Activated CD4-positive, alpha-beta T cell treated with anti-CD3 and anti-CD28 coated beads for 24 hours (primary cell): ENCODE measurements at regions not wholly inside any gene's neighbourhood (a gene's known extent, or its start where the extent isn't known, plus 50 kb on each side); places are given as distances from the start of the nearest gene placed in this dataset.

ENCODE experiments used
- DNase-seq, 2 donors: peaks; one replicate each; pipeline ENCODE4 v3.0.0-alpha.2; 2020; ENCODE audit warnings: low read depth in 2 of 2

DNA sequence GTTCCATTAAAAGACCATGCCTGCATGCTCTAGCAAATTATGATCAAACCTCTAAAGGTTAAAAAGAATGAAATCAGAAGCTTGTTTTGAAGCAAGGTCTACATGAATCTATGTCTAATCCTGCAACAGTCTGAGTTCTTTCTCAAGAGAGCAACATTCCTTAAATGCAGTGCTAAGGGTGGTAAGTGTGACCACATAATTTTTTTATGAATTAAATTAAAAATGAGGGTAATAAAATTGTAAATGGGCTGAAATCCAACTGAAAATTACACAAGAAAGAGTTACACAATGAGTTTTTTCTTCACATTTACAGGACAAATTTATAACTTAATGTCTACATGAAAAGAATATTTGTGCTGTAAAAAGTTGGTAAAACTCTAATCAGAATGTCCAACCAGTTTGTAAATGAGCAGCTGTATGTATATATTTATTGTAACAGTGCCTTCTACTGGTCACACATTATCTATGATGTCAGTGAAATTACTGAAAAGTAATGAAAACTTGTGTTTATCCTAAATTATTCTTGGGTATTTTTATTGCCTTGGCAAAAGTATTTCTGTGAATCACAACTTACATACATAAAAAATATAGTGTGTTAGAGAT is 336.3 kb upstream of the PITX2 start:
- no peak for DNase-seq

DNA sequence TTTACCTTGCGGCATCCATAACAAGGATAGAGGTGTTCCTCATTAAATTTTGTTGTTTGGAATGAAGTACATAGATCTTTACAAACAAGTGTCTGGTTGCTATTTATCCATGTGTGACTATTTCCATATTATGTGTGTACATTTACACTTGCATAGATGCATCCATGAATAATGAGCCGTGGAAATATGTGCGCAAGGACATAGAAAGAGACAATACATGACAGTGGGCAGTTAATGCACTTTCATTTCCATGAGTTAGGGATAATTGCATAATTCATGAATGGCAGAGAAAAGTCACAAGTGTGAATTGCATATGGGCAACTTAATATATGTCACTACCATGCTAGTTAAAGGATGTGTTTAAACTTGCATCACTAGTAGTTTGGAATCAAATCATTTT is 338.2 kb upstream of the PITX2 start:
- DNase-seq: no peak

DNA sequence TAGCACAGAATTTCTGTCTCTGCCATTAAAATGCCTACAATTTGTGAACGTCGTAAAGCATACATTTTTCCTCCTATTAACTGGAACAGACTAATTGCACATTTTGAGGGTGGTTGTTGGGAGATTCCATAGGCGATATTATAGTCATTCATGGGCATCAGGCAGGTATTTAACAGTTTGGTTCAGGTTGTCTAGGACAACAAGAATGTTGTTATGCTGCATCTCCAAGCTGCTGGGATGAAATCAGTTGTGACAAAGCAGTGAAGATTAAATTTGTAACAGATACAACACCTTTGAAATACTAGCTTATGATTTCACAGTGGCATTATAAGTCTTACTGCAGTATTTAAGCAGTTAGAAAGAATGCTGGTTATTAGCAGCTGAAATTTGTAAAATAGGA is 339.7 kb upstream of the PITX2 start:
- DNase-seq: no peak

DNA sequence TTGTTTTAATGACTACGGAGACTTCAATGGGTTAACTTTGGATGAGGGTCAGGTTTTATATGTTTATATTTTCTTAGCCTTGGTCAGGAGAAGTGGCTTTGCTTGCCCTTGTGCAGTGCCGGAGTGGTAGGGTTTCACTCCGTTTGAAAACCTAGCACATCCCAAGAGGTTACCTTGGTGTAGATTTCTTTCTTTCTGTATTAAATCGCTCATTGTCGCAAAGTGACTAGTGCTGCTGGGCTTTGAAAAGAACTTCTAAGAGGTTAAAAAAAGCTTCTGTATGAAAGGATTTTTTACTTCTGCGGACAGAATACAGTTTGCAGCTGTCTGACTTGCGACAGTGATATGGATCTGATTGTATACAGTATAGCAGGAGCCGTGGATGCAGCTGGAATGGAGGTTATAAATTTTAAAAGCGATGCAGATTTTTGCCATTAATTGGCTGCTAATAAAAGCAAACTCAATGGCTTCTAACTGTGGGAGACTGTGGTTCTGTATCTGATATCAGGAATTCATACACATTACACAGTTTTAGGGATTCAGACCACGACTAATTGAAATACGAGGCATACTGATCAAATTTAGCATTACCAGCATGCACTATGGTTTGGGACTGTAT is 340.9 kb upstream of the PITX2 start:
- no peak for DNase-seq

DNA sequence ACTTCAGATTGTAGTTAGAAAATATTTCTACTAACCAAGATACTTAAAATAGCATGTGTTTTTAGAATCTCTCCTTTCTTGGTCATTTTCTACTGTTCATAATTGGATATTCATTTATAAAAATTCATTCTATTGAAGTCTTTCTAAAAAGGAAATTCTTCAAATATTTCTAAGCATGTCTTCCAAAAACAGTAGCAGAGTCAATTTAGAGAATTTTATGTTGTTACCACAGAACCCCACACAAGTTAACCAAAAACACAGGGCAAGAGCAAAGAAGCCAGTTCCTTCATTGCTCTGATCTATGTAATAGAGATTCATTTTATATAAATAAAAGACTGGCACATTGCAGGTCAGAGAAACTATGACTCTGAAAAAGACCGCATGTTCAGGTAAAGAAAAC is 345.1 kb upstream of the PITX2 start:
- DNase-seq: no peak

DNA sequence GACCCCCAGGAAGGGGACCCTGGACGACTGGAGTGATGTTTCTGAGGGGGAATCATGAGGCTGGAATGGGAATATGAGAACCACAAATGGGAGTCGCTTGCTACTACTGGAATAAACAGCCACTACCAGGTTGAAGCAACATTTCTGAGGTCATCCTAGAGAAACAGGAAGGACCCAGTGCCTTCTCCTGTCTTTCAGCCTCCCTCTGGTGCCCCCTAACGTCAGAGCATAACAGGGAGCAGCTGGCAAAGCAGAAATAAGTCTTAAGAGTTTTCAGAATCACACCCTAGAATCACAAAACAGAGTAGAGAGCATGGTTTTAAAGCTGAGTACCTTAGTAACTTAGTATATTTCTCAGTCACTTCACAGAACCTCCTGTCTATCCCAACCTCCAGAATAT is 347.8 kb upstream of the PITX2 start:
- DNase-seq: no peak

DNA sequence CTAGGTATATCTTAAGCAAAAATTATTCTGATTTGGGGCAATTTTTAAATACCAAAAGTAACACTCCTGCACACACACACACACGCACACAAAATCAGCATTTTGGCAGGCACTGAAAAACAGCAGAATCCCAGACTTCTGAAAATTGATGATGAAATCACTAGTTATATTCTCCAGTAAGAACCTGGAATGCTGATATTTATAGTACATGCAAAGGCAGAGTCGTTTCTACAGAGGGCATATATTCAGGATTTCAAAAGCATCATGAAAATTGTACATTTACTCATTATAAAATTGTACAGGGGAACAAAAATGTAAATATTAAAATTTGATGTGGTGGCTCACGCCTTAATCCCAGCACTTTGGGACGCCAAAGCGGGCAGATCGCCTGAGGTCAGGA is 352.5 kb upstream of the PITX2 start:
- no peak for DNase-seq

DNA sequence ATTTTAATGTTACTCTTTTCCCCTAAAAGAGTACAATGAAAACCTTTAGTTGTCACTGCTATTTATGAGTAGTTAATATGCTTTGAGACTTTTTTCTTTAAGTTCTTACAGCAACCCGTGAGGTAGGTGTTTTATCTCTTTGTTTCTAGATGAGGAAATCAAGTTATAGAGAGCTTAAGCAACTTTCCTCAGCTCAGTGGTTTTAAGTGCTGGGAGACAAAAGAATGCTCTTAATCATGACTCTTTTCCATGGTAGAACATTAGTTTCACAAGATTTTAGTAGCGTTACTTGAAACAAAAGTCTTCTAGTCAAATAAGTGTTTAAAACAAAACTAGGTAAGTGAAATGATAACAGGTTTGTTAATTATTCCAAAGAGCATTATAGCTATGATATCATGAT is 354.7 kb upstream of the PITX2 start:
- no peak for DNase-seq

DNA sequence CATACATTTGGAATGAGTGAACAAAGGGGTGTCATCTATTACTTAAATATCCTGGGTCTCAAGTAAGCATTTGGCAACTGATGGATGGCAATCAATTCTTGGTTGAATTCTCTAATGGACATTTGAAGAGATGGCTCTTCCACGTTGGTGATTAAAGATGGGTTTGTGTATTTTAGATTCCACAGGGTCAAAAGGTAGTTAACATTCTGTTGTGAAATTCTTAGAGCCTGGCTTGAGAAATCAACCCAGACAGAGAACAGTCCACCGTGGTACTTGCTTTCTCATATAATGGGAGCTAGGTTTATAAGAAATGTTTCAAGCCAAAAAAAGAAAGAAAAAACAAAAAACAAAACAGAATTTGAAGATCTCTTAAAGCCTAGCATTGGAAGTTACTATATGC is 355.9 kb upstream of the PITX2 start:
- no peak for DNase-seq

DNA sequence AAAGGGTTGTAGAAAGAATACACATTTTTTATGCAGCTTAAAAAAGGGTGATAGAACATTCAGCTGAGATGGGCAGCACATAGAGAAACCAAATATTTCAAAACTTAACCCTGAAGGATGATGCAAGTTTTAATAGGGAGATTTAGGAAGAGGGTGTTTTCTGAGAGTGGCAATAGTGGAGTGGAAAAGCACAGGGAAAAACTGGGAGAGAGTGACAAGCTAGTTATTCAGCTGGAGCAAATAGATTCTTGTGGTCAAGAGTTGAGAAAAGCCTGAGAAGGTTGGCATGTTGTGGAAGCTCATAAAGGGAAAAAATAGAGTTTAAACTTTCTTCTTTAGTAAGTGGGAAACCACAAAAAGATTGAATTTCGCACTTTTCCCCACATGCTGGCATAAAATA is 359.6 kb upstream of the PITX2 start:
- no peak for DNase-seq

DNA sequence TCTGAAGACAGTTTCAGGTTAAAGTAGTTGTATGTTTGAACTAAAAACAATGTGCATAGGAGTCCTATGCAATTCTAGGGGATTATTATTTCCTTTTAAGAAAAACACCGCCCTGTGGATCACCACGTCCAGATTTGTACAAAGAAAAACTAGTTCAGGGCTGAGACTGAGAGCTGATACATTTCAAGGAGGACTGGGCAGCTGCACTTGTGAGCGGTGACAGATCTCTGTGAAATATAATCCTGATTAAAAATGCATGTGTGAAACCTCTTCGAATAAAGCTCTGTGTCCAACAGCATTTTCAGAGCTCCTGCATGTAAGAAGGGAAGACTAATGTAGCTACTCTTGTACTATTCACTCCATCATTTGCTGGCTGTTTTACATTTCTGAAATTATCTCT is 365.8 kb upstream of the PITX2 start:
- no peak for DNase-seq

DNA sequence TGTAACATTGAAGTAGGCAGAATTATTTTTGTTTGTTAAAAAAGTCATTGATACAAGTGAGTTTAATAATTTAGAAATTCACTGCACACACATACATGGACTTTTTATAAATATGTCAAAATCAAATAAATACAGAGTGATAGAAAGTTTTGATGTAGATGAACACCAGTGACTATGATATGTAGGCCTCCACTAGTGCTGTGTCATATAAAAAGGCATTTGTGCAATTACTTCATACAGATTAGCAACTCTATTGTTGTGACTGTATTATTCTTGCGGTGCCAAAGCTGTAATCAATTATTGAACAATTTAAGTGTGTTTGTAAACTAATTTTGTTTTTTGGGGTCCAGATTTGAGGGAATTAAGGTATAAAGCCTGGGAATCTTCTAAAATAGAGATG is 366.2 kb upstream of the PITX2 start:
- DNase-seq: no peak

DNA sequence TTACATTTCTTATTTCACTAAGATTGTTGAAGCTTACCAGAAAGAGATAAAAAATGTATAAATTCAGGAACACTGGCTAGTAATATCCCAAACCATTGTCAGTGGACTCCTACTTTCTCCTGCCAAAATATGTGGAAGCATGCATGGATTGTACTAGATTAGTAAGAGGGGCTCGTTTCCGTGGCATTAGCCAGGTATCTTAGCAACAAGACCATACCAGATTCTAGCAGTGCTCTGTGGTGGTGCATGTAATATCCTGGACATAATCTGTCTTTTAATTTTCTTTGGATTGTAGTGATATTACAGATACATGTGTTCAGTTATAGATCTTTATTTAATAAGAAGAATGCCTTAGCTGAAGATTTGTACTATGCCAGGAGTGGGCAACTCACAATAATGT is 371.9 kb upstream of the PITX2 start:
- DNase-seq: no peak

DNA sequence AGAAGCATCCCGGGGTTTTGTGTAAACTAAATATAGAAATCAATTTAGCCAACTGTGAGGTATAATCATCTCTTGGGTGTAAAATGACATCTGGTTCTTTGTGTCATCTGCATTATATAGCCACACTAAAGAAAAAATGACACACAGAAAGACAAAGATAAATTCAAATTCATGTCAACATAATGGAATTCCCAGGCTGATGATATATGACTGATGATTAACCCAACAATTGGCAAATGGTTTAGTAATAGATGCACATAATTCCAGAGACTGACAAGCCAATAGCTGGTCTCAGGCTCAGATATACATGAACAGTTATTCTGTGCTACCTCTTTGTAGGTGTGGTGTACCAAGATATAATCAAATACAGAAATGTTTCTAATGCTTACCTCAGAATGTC is 375.4 kb upstream of the PITX2 start:
- DNase-seq: no peak

DNA sequence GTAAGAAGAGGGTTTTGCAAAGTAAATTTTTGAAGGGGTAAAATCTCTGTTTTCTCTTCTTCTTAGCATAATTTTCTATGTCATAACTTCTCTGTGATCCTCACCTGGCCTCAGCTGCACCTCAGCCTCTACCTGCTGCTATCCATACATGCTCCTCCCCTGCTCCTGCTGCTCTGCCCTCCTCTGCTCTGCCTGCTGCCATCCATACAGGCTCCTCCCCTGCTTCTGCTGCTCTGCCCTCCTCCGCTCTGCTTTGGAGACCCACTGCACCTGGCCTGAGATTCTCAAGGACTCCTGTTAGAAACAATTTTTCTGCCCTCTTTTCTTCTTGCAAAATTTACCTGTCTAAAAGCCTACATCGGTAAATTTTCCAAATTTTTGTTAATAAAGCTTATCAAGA is 388.6 kb upstream of the PITX2 start:
- no peak for DNase-seq

DNA sequence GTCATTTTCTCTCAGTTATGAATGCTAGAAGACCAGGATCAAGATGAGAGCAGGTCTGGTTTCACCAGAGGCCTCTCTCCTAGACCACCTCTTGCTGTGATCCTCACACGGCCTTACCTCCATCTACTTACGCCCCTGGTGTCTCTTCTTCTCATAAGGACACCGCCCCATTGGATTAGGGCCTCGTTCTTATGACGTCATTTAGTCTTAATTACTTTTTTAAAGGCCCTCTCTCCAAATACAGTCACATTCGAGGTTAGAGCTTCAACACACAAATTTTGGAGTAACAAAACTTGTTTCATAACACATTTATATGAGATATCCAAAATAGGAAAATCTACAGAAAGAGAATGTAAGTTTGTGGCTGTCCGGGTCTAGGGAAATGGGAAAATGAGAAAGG is 391.0 kb upstream of the PITX2 start:
- DNase-seq: no peak

DNA sequence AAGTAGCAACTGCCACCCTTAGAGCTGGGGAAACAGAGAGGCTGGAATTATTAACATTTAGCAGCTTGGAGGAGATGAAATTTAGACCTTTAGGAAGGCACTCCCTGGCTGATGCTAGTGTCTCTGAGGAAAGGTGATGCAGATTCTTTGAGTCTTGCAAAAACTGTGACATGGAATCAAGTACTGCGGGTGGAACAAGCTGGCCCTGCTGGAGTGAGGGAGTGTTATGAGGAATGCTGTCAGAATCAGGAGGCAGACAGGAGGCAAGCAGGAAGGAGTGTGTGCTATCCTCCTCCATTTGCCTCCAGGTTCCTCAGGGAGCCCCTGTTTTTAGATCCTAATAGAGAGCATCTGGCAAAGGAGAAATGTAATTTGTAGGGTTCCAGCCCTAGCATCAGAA is 391.7 kb upstream of the PITX2 start:
- DNase-seq: no peak

DNA sequence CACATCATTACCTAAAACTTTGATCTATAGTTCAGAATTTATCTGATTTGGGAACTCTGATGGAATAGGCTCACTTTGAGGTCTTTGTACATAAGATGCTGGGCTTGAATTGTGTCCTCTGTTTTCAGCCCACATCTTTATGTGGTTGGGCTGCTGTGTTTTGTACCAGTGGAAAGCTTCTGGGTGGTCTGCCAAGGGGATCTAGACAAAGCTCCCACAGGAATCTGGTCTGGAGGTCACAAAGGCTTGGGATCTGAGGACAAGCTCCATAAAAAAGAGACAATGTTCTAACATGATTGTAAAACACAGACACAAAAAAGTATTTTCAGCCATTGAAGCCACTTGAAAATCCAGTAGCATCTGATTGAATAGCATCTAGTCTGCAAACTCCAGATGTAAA is 393.5 kb upstream of the PITX2 start:
- DNase-seq: no peak

DNA sequence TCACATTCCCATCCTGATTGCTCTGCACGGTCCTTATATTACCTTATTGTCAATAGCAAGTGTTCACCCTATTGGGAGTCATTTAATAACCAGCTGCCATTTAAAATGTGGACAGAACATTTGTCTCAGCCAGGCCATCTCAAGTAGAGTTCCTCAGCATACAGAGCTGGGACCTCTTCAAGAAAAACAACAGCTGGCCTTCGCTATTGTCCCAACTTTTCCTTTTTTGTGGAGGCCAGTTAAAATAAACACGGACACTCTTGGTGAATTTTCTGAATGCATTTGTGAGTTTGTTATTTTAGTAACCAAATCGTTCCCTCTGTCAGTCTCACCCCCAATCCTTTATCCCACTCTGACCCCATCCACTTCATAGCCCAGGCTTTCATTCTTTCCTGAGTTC is 395.3 kb upstream of the PITX2 start:
- no peak for DNase-seq

DNA sequence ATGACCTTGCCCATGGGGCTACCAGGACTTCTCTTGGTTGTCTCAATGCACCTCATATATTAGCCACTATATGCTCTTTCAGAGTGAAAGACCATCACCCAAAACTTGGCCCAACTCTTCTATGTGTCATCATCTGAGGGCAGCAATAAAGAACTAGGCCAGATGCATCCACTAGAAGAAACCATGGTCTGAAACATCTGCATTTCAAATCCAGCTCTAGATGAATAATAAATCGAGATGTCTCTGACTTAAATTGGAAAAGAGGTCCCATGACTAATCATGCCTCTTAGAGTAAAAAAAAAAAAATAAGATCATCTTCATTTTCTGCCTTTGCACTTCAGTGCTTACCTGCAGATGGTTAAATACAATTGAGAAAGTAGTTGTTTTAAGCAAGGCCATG is 397.6 kb upstream of the PITX2 start:
- no peak for DNase-seq

DNA sequence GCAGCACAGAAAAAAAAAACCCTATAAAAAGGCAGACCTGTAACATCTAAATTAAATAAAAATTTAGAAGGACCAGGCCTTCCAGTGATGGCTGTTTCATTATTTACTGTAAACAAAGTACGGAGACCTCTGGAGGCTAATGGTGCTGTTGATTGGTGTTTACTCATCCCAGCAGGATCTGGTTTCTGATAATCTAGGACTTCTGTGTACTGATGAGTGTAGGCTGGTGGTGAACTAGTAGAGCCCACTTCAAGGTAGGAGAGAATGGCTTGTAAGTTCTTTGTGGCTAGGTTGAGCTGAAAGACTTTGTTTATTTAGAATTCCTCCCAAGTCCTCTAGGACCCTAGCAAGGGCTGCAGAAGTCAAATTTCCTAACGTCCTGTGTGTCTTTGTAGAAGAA is 398.1 kb upstream of the PITX2 start:
- DNase-seq: no peak

DNA sequence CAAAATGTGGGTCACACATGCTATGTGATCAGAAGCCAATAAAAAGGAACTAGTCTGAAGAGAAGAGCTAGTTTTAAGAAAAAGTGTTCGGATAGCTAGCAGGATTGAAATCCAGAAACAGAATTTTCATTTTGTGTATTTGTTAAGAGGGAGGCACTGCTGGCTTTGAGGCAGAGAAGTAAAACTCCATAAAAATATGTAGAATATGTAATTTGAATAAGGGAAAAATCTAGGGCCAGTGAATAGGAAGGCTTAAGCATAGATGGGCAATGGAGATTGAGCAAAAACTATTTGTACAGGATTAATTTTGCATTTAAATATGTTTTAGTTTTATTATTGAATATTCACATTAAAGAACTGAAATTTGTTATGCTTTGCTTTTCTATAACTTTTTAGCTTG is 399.9 kb upstream of the PITX2 start:
- no peak for DNase-seq

DNA sequence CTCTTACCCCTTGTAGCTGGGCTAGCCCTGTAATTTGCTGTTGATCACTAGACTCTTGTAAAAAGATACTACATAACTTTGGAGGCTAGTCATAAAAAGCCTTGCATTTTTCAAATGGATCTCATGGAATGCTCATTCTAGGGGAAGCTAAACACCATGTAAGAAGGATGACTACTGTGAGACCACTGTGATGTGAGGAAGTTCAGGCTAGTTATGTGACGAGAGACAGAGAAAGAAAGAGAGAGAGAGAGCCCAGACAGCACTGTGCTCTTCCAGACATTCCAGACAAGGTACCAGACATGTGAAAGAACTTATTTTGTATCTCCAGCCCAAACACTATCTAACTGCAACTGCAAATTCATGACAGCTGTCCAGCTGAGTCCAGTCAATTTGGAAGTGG is 404.6 kb upstream of the PITX2 start:
- DNase-seq: no peak

DNA sequence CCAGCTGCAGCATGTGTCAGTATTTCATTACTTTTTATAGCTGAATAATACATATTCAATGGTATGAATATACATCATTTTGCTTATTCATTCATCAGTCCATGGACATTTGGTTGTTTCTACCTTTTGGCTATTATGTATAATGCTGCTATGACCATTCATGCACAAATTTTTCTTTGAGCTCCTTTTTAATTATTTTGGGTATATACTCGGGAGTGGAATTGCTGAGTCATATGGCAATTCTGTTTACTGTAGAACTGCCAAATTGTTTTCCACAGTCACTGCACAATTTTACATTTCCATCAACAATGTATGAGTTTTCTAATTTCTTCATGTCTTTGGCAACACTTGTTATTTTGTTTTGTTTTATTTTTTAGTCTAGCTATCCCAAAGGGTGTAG is 405.9 kb upstream of the PITX2 start:
- no peak for DNase-seq
